GM23338 (cell line): ENCODE measurements at regions not wholly inside any gene's neighbourhood (a gene's known extent, or its start where the extent isn't known, plus 50 kb on each side); places are given as distances from the start of the nearest gene placed in this dataset.

Experiments used
- ATAC-seq: fragments of 200-7000 bp; cut with Tn5 transposase; 3 replicates; pipeline ENCODE4 v1.9.1; 2020
- DNase-seq: peaks from one replicate; pipeline ENCODE4 v3.0.0-alpha.2; 2015; ENCODE audit warnings: low spot score
- H2AFZ ChIP-seq: fragments of 200-600 bp; sonication (generic); 2 replicates; pipeline ENCODE4 v1.8.0; 2016; ENCODE audit warnings: antibody characterized with exemption, mild to moderate bottlenecking, moderate library complexity
- H3F3A ChIP-seq: fragments of 200-600 bp; sonication (generic); replicated peaks from 2 replicates; pipeline ENCODE4 v1.8.0; 2017; ENCODE audit warnings: antibody characterized with exemption, mixed run types, low read depth
- H3K27ac ChIP-seq: fragments of 200-600 bp; sonication (generic); 2 replicates; pipeline ENCODE4 v1.6.1; 2016; ENCODE audit warnings: low read depth
- H3K27me3 ChIP-seq: fragments of 200-600 bp; sonication (generic); 2 replicates; pipeline ENCODE4 v1.8.0; 2016; ENCODE audit warnings: mild to moderate bottlenecking, mixed run types, moderate library complexity; ENCODE audit not compliant: insufficient read depth
- H3K36me3 ChIP-seq: fragments of 200-600 bp; sonication (generic); 2 replicates; pipeline ENCODE4 v1.8.0; 2016; ENCODE audit warnings: mild to moderate bottlenecking; ENCODE audit not compliant: insufficient read depth
- H3K4me1 ChIP-seq: fragments of 200-600 bp; sonication (generic); 2 replicates; pipeline ENCODE4 v1.8.0; 2016; ENCODE audit warnings: mild to moderate bottlenecking, moderate library complexity; ENCODE audit not compliant: insufficient read depth
- H3K4me2 ChIP-seq: fragments of 200-600 bp; sonication (generic); 2 replicates; pipeline ENCODE4 v1.7.1; 2017; ENCODE audit warnings: mixed run types
- H3K4me3 ChIP-seq: fragments of 200-600 bp; sonication (generic); 2 replicates; pipeline ENCODE4 v1.6.1; 2016; ENCODE audit warnings: mixed run types
- H3K79me2 ChIP-seq: fragments of 200-600 bp; sonication (generic); replicated peaks from 2 replicates; pipeline ENCODE4 v1.8.0; 2017; ENCODE audit warnings: mild to moderate bottlenecking; ENCODE audit not compliant: insufficient read depth
- H3K9me2 ChIP-seq: fragments of 200-600 bp; sonication (generic); 2 replicates; pipeline ENCODE4 v1.8.0; 2017; ENCODE audit not compliant: insufficient read depth
- H4K20me1 ChIP-seq: fragments of 200-600 bp; sonication (generic); replicated peaks from 2 replicates; pipeline ENCODE4 v1.8.0; 2017; ENCODE audit warnings: mild to moderate bottlenecking; ENCODE audit not compliant: insufficient read depth
- H3K27ac Mint-ChIP-seq: 2 replicates; pipeline ENCODE4 v1.8.0; 2020; ENCODE audit warnings: inconsistent platforms, mild to moderate bottlenecking, moderate library complexity, mixed read lengths
- H3K27me3 Mint-ChIP-seq: 3 replicates; pipeline ENCODE4 v1.8.0; 2022; ENCODE audit warnings: low read depth, mild to moderate bottlenecking, moderate library complexity, mixed read lengths, inconsistent platforms; ENCODE audit not compliant: insufficient read depth, poor library complexity
- H3K36me3 Mint-ChIP-seq: 3 replicates; pipeline ENCODE4 v1.8.0; 2021; ENCODE audit warnings: low read depth, mild to moderate bottlenecking, inconsistent platforms, moderate library complexity, mixed read lengths
- H3K4me1 Mint-ChIP-seq: 3 replicates; pipeline ENCODE4 v1.8.0; 2020; ENCODE audit warnings: mild to moderate bottlenecking, inconsistent platforms, mixed read lengths
- H3K4me3 Mint-ChIP-seq: 3 replicates; pipeline ENCODE4 v1.8.0; 2021; ENCODE audit warnings: moderate library complexity, mild to moderate bottlenecking, inconsistent platforms, mixed read lengths
- H3K9me3 Mint-ChIP-seq: 3 replicates; pipeline ENCODE4 v1.8.0; 2020; ENCODE audit warnings: moderate library complexity, mild to moderate bottlenecking, inconsistent platforms, mixed read lengths
- CREB1 ChIP-seq: fragments of 250-450 bp; sonication (Bioruptor Pico); IDR thresholded peaks from 2 replicates; pipeline ENCODE4 v1.5.0; 2020; ENCODE audit warnings: low read depth, mild to moderate bottlenecking, moderate library complexity
- CTCF ChIP-seq, 2 experiments: fragments of 200-600 bp in 1 of 2; sonication (generic) in 1 of 2; conservative IDR thresholded peaks; 2 replicates each; pipeline versions ENCODE4 v1.5.1 to v1.6.1; 2016 to 2017; ENCODE audit warnings: antibody characterized with exemption in 2 of 2, low read depth in 2 of 2, mild to moderate bottlenecking in 2 of 2, moderate library complexity in 1 of 2
- ETS1 ChIP-seq: IDR thresholded peaks from 2 replicates; pipeline ENCODE4 v1.6.1; 2016; ENCODE audit warnings: antibody characterized with exemption
- EZH2 ChIP-seq: fragments of 200-600 bp; sonication (generic); IDR thresholded peaks from one replicate; pipeline ENCODE4 v1.8.0; 2017; ENCODE audit warnings: antibody characterized with exemption, mild to moderate bottlenecking, low read depth; ENCODE audit not compliant: unreplicated experiment
- EZH2phosphoT487 ChIP-seq: fragments of 200-600 bp; sonication (generic); IDR thresholded peaks from one replicate; pipeline ENCODE4 v1.8.1; 2018; ENCODE audit warnings: antibody characterized with exemption; ENCODE audit not compliant: unreplicated experiment
- JUNB ChIP-seq: IDR thresholded peaks from one replicate; pipeline ENCODE4 v1.6.1; 2016; ENCODE audit warnings: antibody characterized with exemption; ENCODE audit not compliant: unreplicated experiment
- NANOG ChIP-seq: IDR thresholded peaks from 2 replicates; pipeline ENCODE4 v1.6.1; 2016; ENCODE audit warnings: antibody characterized with exemption, borderline replicate concordance
- POLR2AphosphoS5 ChIP-seq: IDR thresholded peaks from 2 replicates; pipeline ENCODE4 v1.6.1; 2016; ENCODE audit warnings: antibody characterized with exemption, low read depth
- REST ChIP-seq: IDR thresholded peaks from one replicate; pipeline ENCODE4 v1.6.1; 2018; ENCODE audit warnings: antibody characterized with exemption; ENCODE audit not compliant: unreplicated experiment
- STAT1 ChIP-seq: IDR thresholded peaks from one replicate; pipeline ENCODE4 v1.6.1; 2016; ENCODE audit warnings: antibody characterized with exemption; ENCODE audit not compliant: unreplicated experiment
- ZNF114 ChIP-seq: fragments of 250-450 bp; sonication (Bioruptor Pico); IDR thresholded peaks from 2 replicates; pipeline ENCODE4 v1.5.0; 2020; ENCODE audit warnings: mild to moderate bottlenecking, moderate library complexity
- ZNF331 ChIP-seq: fragments of 250-450 bp; sonication (Bioruptor Pico); IDR thresholded peaks from 2 replicates; pipeline ENCODE4 v1.5.0; 2020; ENCODE audit warnings: low read depth, mild to moderate bottlenecking, moderate library complexity
- ZNF462 ChIP-seq: fragments of 250-450 bp; sonication (Bioruptor Pico); IDR thresholded peaks from 2 replicates; pipeline ENCODE4 v1.5.0; 2020; ENCODE audit warnings: mild to moderate bottlenecking, moderate library complexity

- H4K20me1 ChIP-seq = no peaks in the 10 kb centered on the region
- no peaks in the 10 kb centered on the region for H3K27me3 ChIP-seq
- no peaks in the 10 kb centered on the region for H3K79me2 ChIP-seq
- H3K9me2 ChIP-seq = no peaks in the 10 kb centered on the region; the same call in 1 of the 2 replicates
- no peak overlapping the region for H3K4me3 ChIP-seq
- H3F3A ChIP-seq = no peaks in the 10 kb centered on the region
- no peaks in the 10 kb centered on the region for H3K36me3 ChIP-seq
- Mint-ChIP-seq H3K27me3 (no peaks in the 10 kb centered on the region), H3K9me3 (peaks cover 3% of the 10 kb centered on the region; the same call in 1 of the 3 replicates), H3K4me3 (no peak overlapping the region), H3K27ac (no peak overlapping the region), H3K36me3 (no peaks in the 10 kb centered on the region), H3K4me1 (peaks cover 10% of the 10 kb centered on the region; the same call in 2 of the 3 replicates)
- ATAC-seq = no peak
- no peak overlapping the region for H2AFZ ChIP-seq
- no peaks in the 10 kb centered on the region for H3K4me1 ChIP-seq
- TF ChIP-seq ZNF114 = no peak
- no peak for TF ChIP-seq EZH2
- TF ChIP-seq ZNF331 (CRISPR knock-in tag) = no peak
- no peak for TF ChIP-seq POLR2AphosphoS5
- TF ChIP-seq STAT1 = no peak
- no peak for TF ChIP-seq CTCF (conservative IDR thresholded peaks at IDR 0.05; ENCODE audit: low read depth in 2 of 2)
- no peak for TF ChIP-seq EZH2phosphoT487
- no peak for TF ChIP-seq NANOG
- TF ChIP-seq ETS1 = no peak
- no peak for TF ChIP-seq CREB1 (CRISPR knock-in tag)
- no peak for TF ChIP-seq ZNF462
- TF ChIP-seq REST = no peak
- no peak for TF ChIP-seq JUNB
- H3K27ac ChIP-seq = no peak overlapping the region
- no peak overlapping the region for H3K4me2 ChIP-seq
- DNase-seq = no peak
These were observed 100.6 kb downstream of the SUCNR1 start for GRCh38 chr3:151974067-151974466.
